CD4-positive, CD25-positive, alpha-beta regulatory T cell (primary cell): ENCODE measurements at regions not wholly inside any gene's neighbourhood (a gene's known extent, or its start where the extent isn't known, plus 50 kb on each side); places are given as distances from the start of the nearest gene placed in this dataset.

ENCODE experiments used
- ATAC-seq, 2 donors: fragments of 150-1000 bp; cut with Tn5 transposase; one replicate each; pipeline ENCODE4 v1.10.0; 2021; ENCODE audit warnings: low read depth in 2 of 2, moderate number of reproducible peaks in 2 of 2, moderate library complexity in 1 of 2
- DNase-seq, 3 donors: peaks; one replicate each; pipeline versions ENCODE4 v3.0.0 to v3.0.0-alpha.2; 2012 to 2022; ENCODE audit warnings: mixed read lengths in 1 of 3
- H3K27ac ChIP-seq: one replicate; pipeline ENCODE4 v1.7.0; 2013; ENCODE audit warnings: mild to moderate bottlenecking, low read length; ENCODE audit not compliant: insufficient read depth, poor library complexity, severe bottlenecking
- H3K27me3 ChIP-seq: one replicate; pipeline ENCODE4 v1.7.0; 2013; ENCODE audit warnings: low read length; ENCODE audit not compliant: control insufficient read depth, insufficient read depth
- H3K36me3 ChIP-seq: one replicate; pipeline ENCODE4 v1.7.0; 2013; ENCODE audit warnings: mild to moderate bottlenecking, low read length, moderate library complexity; ENCODE audit not compliant: control insufficient read depth, insufficient read depth
- H3K4me1 ChIP-seq: 2 replicates; pipeline ENCODE4 v1.7.0; 2013; ENCODE audit warnings: mild to moderate bottlenecking, low read length; ENCODE audit not compliant: insufficient read depth, control insufficient read depth, poor library complexity, severe bottlenecking
- H3K4me3 ChIP-seq: one replicate; pipeline ENCODE4 v1.7.0; 2013; ENCODE audit warnings: low read depth, mild to moderate bottlenecking, low read length, moderate library complexity
- H3K9me3 ChIP-seq, 2 experiments: 1 replicate in 1 of 2; 2 replicates in 1 of 2; pipeline ENCODE4 v1.7.0; 2013; ENCODE audit warnings: low read length in 2 of 2, mild to moderate bottlenecking in 1 of 2, moderate library complexity in 1 of 2; ENCODE audit not compliant: control insufficient read depth in 2 of 2
- H3K27ac Mint-ChIP-seq, 3 donors: one replicate each; pipeline ENCODE4 v1.8.0; 2020 to 2022; ENCODE audit warnings: mild to moderate bottlenecking in 3 of 3, mixed read lengths in 3 of 3, moderate library complexity in 2 of 3
- H3K27me3 Mint-ChIP-seq: one replicate; pipeline ENCODE4 v1.8.0; 2022; ENCODE audit warnings: mild to moderate bottlenecking, mixed read lengths
- H3K36me3 Mint-ChIP-seq: one replicate; pipeline ENCODE4 v1.8.0; 2020; ENCODE audit warnings: mixed read lengths
- H3K4me1 Mint-ChIP-seq, 4 donors: one replicate each; pipeline ENCODE4 v1.8.0; 2020 to 2022; ENCODE audit warnings: mixed read lengths in 4 of 4, mild to moderate bottlenecking in 1 of 4
- H3K4me3 Mint-ChIP-seq, 4 donors: one replicate each; pipeline ENCODE4 v1.8.0; 2020 to 2022; ENCODE audit warnings: mild to moderate bottlenecking in 4 of 4, mixed read lengths in 4 of 4, moderate library complexity in 3 of 4
- H3K9me3 Mint-ChIP-seq, 7 donors: one replicate each; pipeline ENCODE4 v1.8.0; 2020 to 2022; ENCODE audit warnings: mixed read lengths in 7 of 7, mild to moderate bottlenecking in 3 of 7, moderate library complexity in 2 of 7

DNA sequence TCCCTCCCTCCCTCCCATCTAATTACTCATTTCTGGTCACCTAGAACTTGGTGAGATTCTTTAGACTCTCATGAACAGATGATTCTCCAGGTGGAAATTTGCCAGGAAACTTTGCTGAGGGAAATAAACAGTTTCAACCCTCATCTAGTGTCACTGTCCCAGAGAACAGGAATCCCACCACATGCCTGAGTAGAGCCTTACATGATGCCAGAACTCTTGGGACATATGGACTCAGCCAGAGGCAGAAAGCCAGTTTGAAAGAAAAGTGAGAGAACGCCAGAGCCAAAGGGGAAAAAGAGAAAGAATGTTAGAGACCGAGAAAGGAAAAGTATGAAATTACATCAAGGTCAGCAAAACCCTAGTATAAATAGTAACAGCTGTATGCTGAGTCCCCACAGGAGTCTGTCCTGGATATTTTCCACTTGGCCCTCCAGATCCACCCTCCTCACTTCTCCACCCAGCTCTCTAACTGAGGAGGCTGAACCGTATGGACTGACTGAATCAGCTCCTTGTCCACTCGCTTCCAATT lies 127.5 kb upstream of the COL21A1 start:
- Mint-ChIP-seq H3K9me3 (no peaks in the 10 kb centered on the region), H3K27me3 (peaks cover 4% of the 10 kb centered on the region), H3K4me1 (peaks cover 0 to 5% (median 1%) of the 10 kb centered on the region in 4 donors), H3K27ac (no peak overlapping the region), H3K36me3 (no peaks in the 10 kb centered on the region), H3K4me3 (no peak overlapping the region)
- Histone ChIP-seq H3K4me3 (no peak overlapping the region), H3K27ac (no peak overlapping the region), H3K9me3 (no peaks in the 10 kb centered on the region), H3K36me3 (no peaks in the 10 kb centered on the region), H3K27me3 (no peaks in the 10 kb centered on the region), H3K4me1 (no peaks in the 10 kb centered on the region)
- ATAC-seq, result no peak
- no peak for DNase-seq

DNA sequence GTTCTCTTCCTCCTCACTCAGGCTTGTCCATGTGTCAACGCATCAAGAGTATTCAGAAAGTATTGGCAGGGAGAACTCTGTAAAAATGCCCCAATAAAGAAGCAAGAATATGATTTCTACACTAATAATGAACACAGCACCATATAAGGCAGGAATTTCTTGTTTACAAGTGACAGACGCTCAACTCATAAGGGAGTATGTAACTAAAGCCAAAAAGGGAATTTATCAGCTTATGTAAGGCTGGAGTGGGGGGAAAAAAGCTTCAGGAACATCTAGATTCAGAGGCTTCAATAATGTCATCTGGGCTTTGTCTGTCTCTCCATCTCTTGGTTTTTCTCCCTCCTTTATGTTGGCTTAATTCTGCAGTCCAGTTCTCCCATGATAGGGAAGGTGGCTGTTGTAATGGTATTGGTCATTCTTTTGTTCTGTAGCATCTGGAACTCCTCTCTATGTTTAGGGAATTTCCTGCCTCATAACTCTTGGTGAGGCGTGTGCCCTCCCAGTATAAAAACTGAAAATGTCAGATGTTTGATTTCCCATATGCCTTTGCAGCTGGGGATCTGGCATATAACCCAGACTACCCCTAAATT lies 125.1 kb upstream of the COL21A1 start:
- Mint-ChIP-seq H3K36me3 (no peaks in the 10 kb centered on the region), H3K9me3 (no peaks in the 10 kb centered on the region), H3K4me1 (peaks cover 0 to 5% (median 1%) of the 10 kb centered on the region in 4 donors), H3K27me3 (peaks cover 4% of the 10 kb centered on the region), H3K4me3 (peak overlapping the region in 1 of 4 donors; percentile 3), H3K27ac (no peak overlapping the region)
- Histone ChIP-seq H3K4me1 (no peaks in the 10 kb centered on the region), H3K9me3 (no peaks in the 10 kb centered on the region), H3K27ac (no peak overlapping the region), H3K27me3 (no peaks in the 10 kb centered on the region), H3K4me3 (no peak overlapping the region), H3K36me3 (no peaks in the 10 kb centered on the region)
- no peak for DNase-seq
- ATAC-seq, result no peak

DNA sequence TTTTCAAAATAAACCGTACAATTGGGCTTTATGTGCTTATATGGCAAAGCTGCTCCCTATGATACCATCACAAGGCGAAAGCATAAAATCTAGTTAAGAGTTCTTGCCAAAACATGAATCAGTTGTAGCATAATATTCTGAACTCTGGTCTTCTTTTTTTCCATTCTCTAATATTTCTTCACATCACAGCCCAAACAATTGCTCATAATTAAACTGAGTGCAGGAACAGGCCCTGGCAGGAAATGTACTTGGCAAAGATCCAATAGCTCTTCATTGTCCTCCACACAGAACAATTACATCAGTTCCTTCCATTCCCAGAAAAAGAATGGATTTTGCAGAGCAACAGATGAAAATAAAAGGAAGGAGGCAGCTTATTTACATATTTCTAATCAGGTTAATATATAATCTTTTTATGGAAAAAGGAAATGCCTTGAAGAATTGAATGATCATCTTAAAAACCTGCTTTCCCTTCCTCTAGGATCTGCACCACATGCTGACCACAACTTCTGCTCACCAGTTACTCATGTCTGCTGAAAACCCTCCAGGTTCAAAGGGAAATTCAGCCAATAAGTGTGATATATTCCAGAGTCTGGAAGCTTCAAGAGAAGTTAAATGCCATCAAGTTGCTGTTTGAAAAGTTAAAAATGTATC lies 123.3 kb upstream of the COL21A1 start:
- no peak overlapping the region for H3K27ac ChIP-seq
- H3K36me3 ChIP-seq, result no peaks in the 10 kb centered on the region
- DNase-seq (no peak), ATAC-seq (no peak)
- Mint-ChIP-seq H3K4me3 (no peak overlapping the region), H3K27ac (no peak overlapping the region), H3K36me3 (no peaks in the 10 kb centered on the region), H3K4me1 (peaks cover 0 to 5% (median 1%) of the 10 kb centered on the region in 4 donors), H3K27me3 (peaks cover under 1% of the 10 kb centered on the region), H3K9me3 (peaks cover 0 to 2% (median 0%) of the 10 kb centered on the region in 7 donors)
- no peaks in the 10 kb centered on the region for H3K27me3 ChIP-seq
- H3K4me3 ChIP-seq, result no peak overlapping the region
- no peaks in the 10 kb centered on the region for H3K4me1 ChIP-seq
- H3K9me3 ChIP-seq, result no peaks in the 10 kb centered on the region

DNA sequence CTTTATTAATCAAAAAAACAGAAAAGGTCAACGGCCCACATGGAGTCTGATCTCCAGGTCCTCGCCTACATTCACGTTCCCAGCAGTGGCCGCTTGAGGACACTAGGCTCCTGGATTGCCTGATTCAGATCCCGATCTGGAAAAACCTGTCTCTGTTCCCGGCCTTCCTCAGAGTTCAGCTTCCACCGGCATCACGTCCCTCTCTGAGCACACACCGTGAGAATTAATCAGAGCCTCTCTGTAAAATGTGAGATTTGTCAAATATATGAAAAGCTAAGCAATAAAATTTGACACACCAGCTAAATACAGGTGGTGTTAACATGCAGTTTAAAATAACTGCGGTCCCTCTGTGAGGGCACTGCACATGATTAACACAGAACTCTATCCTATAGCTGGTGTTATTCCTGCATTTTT lies 122.8 kb upstream of the COL21A1 start:
- H3K4me1 Mint-ChIP-seq, result peaks cover 0 to 5% (median 1%) of the 10 kb centered on the region in 4 donors
- no peaks in the 10 kb centered on the region for H3K4me1 ChIP-seq
- H3K4me3 ChIP-seq, result no peak overlapping the region
- H3K9me3 Mint-ChIP-seq, result peaks cover 0 to 2% (median 0%) of the 10 kb centered on the region in 7 donors
- no peaks in the 10 kb centered on the region for H3K36me3 ChIP-seq
- H3K36me3 Mint-ChIP-seq, result no peaks in the 10 kb centered on the region
- no peak overlapping the region for H3K27ac Mint-ChIP-seq
- no peak for DNase-seq
- no peaks in the 10 kb centered on the region for H3K27me3 Mint-ChIP-seq
- no peaks in the 10 kb centered on the region for H3K27me3 ChIP-seq
- no peaks in the 10 kb centered on the region for H3K9me3 ChIP-seq
- no peak overlapping the region for H3K4me3 Mint-ChIP-seq
- ATAC-seq, result no peak
- H3K27ac ChIP-seq, result no peak overlapping the region

DNA sequence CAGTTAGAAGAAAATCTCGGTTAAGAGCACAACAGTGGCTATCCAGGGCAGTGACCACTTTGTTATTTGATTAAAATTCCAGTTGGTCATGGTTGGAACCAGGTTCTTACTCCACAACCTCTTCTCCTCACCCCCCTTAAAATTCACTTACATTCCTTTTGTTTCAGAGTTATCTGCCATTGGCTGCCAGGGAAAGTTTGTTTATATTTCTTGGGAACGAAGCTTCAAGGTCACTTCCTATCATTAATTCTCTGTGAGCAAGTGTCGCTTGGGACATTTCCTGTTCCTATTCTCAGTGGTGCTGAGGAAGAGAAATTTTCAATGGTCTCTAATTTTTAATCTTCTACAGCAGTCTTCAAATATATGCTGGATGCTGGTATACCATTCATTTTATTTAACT lies 121.1 kb upstream of the COL21A1 start:
- no peak overlapping the region for H3K27ac ChIP-seq
- no peaks in the 10 kb centered on the region for H3K36me3 ChIP-seq
- H3K4me1 ChIP-seq, result no peaks in the 10 kb centered on the region
- H3K27ac Mint-ChIP-seq, result no peak overlapping the region
- H3K4me1 Mint-ChIP-seq, result peaks cover 0 to 5% (median 1%) of the 10 kb centered on the region in 4 donors
- ATAC-seq, result no peak
- no peaks in the 10 kb centered on the region for H3K27me3 ChIP-seq
- no peak overlapping the region for H3K4me3 Mint-ChIP-seq
- H3K36me3 Mint-ChIP-seq, result no peaks in the 10 kb centered on the region
- no peak overlapping the region for H3K4me3 ChIP-seq
- no peak for DNase-seq
- peaks cover 0 to 2% (median 0%) of the 10 kb centered on the region in 7 donors for H3K9me3 Mint-ChIP-seq
- H3K9me3 ChIP-seq, result no peaks in the 10 kb centered on the region
- H3K27me3 Mint-ChIP-seq, result peaks cover 4% of the 10 kb centered on the region

DNA sequence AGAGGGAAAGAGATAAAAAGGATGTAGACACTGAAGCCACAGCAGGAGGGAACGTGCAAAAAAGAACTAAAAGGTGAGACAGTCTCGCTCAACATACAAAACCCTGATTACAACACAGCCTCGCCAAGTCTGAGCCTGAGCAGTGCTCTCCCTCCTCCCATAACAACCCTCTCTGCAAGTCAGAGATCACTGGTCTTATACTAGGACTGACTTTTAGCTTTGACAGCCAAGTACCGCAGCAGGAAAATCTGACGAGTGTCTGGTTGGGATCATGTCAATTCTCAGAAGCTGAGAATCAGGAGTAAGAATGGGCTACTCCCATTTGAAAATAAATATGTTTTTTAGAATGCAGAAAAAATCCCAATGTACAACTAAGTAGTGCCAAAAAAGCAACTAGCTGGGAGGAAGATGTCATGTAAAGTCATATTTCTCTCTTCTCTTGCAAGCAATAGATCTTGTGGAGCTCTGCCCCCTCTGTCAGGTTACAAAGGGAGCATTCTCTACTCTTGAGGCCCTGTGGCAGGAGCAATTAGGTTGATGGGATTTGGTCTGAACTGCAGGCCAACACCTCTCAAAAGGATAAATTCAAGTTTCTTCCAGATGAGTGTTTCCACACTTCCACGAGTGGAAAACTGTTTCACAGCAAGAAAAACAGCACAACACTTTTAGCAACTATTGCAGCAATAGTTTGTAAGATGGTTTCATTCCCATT lies 118.9 kb upstream of the COL21A1 start:
- Mint-ChIP-seq H3K4me3 (no peak overlapping the region), H3K36me3 (no peaks in the 10 kb centered on the region), H3K9me3 (peaks cover 0 to 2% (median 0%) of the 10 kb centered on the region in 7 donors), H3K27ac (peak overlapping the region in 1 of 3 donors; percentile 39), H3K4me1 (peaks cover 0 to 5% (median 1%) of the 10 kb centered on the region in 4 donors), H3K27me3 (peaks cover 4% of the 10 kb centered on the region)
- Histone ChIP-seq H3K36me3 (no peaks in the 10 kb centered on the region), H3K9me3 (no peaks in the 10 kb centered on the region), H3K4me3 (no peak overlapping the region), H3K27ac (no peak overlapping the region), H3K4me1 (no peaks in the 10 kb centered on the region), H3K27me3 (no peaks in the 10 kb centered on the region)
- ATAC-seq (no peak), DNase-seq (no peak)

DNA sequence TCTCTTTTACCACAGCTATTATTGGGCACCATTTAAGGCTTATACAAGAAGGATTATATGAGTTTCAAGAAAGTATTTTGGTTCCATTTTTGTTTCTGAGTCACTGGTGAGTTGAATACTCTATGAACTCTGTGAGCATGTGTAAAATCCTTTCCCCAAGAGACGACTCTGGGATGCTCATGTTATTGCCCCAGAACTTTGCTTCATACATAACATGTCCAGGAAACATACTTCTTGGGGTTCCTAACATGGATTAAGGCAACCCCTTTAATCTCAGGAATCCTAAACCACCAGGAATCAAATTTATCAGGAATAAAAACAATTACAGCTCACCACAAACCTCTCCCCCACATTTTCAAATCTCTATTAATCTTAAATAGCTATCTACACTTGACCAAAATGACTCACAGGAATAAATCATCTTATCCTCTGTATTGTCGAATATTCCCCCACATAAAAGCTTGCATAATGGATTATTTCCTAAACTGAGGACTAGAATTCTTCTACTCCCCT lies 117.5 kb upstream of the COL21A1 start:
- Mint-ChIP-seq H3K27ac (no peak overlapping the region), H3K36me3 (no peaks in the 10 kb centered on the region), H3K4me3 (no peak overlapping the region), H3K9me3 (peaks cover 0 to 2% (median 0%) of the 10 kb centered on the region in 7 donors), H3K27me3 (peaks cover 4% of the 10 kb centered on the region), H3K4me1 (no peaks in the 10 kb centered on the region)
- Histone ChIP-seq H3K9me3 (no peaks in the 10 kb centered on the region), H3K4me1 (no peaks in the 10 kb centered on the region), H3K4me3 (no peak overlapping the region), H3K36me3 (no peaks in the 10 kb centered on the region), H3K27me3 (no peaks in the 10 kb centered on the region), H3K27ac (no peak overlapping the region)
- no peak for DNase-seq
- no peak for ATAC-seq
